Astrocyte (in vitro differentiated cells and primary cell): ENCODE measurements at regions not wholly inside any gene's neighbourhood (a gene's known extent, or its start where the extent isn't known, plus 50 kb on each side); places are given as distances from the start of the nearest gene placed in this dataset.

Experiments used
- CTCF ChIP-seq: IDR thresholded peaks from 2 replicates; pipeline ENCODE4 v1.5.1; 2011; ENCODE audit warnings: low read depth, mild to moderate bottlenecking, inconsistent platforms, low read length, moderate library complexity; ENCODE audit not compliant: insufficient read depth
- EZH2 ChIP-seq: IDR thresholded peaks from 2 replicates; pipeline ENCODE4 v1.6.1; 2012; ENCODE audit warnings: mild to moderate bottlenecking, low read length, inconsistent platforms; ENCODE audit not compliant: insufficient read depth

GRCh38 chr4:30946288-30946687 lies 226.1 kb downstream of the PCDH7 start:
- TF ChIP-seq CTCF (no peak), EZH2 (no peak)
